DMS79 (cell line): ENCODE measurements at regions not wholly inside any gene's neighbourhood (a gene's known extent, or its start where the extent isn't known, plus 50 kb on each side); places are given as distances from the start of the nearest gene placed in this dataset.
A peak's percentile ranks its signal among the peaks of the same experiment; 100 is the strongest.

ENCODE experiments used
- DNase-seq: peaks from one replicate; lab custom pipeline; 2025; lab: John Stamatoyannopoulos, UW

GRCh38 chr6:71123051-71123450 lies 165.6 kb upstream of the OGFRL1 start:
- no peak for DNase-seq

- no peak for DNase-seq
These were observed 164.3 kb upstream of the OGFRL1 start for GRCh38 chr6:71124340-71124739.

- no peak for DNase-seq
These were observed 163.4 kb upstream of the OGFRL1 start for GRCh38 chr6:71125216-71125615.

GRCh38 chr6:71126506-71126905 lies 162.1 kb upstream of the OGFRL1 start:
- DNase-seq = no peak

- DNase-seq = no peak
These were observed 161.2 kb upstream of the OGFRL1 start for GRCh38 chr6:71127374-71127773.

- no peak for DNase-seq
These were observed 158.3 kb upstream of the OGFRL1 start for GRCh38 chr6:71130277-71130676.

- DNase-seq = no peak
These were observed 153.5 kb upstream of the OGFRL1 start for GRCh38 chr6:71134929-71135642.

- no peak for DNase-seq
These were observed 150.6 kb upstream of the OGFRL1 start for GRCh38 chr6:71137973-71138372.

- DNase-seq = no peak
These were observed 150.2 kb upstream of the OGFRL1 start for GRCh38 chr6:71138376-71138775.

- DNase-seq = no peak
These were observed 149.4 kb upstream of the OGFRL1 start for GRCh38 chr6:71139249-71139648.

- no peak for DNase-seq
These were observed 134.8 kb upstream of the OGFRL1 start for GRCh38 chr6:71153755-71154325.

- DNase-seq = no peak
These were observed 131.3 kb upstream of the OGFRL1 start for GRCh38 chr6:71157345-71157744.

- no peak for DNase-seq
These were observed 123.7 kb upstream of the OGFRL1 start for GRCh38 chr6:71164890-71165289.

- DNase-seq = no peak
These were observed 120.3 kb upstream of the OGFRL1 start for GRCh38 chr6:71168233-71168765.

- no peak for DNase-seq
These were observed 117.0 kb upstream of the OGFRL1 start for GRCh38 chr6:71171497-71172070.

GRCh38 chr6:71179249-71179885 lies 109.2 kb upstream of the OGFRL1 start:
- DNase-seq = no peak

GRCh38 chr6:71181565-71181964 lies 107.0 kb upstream of the OGFRL1 start:
- no peak for DNase-seq

GRCh38 chr6:71187141-71187540 lies 101.5 kb upstream of the OGFRL1 start:
- no peak for DNase-seq

- no peak for DNase-seq
These were observed 97.8 kb upstream of the OGFRL1 start for GRCh38 chr6:71190809-71191208.

GRCh38 chr6:71194724-71195123 lies 93.9 kb upstream of the OGFRL1 start:
- no peak for DNase-seq

GRCh38 chr6:71197267-71197666 lies 91.3 kb upstream of the OGFRL1 start:
- no peak for DNase-seq

- DNase-seq = peak; percentile 30
These were observed 90.8 kb upstream of the OGFRL1 start for GRCh38 chr6:71197780-71198179.

GRCh38 chr6:71198908-71199307 lies 89.7 kb upstream of the OGFRL1 start:
- DNase-seq = no peak
